ENCODE measurements at regions not wholly inside any gene's neighbourhood (a gene's known extent, or its start where the extent isn't known, plus 50 kb on each side); places are given as distances from the start of the nearest gene placed in this dataset.

DNA sequence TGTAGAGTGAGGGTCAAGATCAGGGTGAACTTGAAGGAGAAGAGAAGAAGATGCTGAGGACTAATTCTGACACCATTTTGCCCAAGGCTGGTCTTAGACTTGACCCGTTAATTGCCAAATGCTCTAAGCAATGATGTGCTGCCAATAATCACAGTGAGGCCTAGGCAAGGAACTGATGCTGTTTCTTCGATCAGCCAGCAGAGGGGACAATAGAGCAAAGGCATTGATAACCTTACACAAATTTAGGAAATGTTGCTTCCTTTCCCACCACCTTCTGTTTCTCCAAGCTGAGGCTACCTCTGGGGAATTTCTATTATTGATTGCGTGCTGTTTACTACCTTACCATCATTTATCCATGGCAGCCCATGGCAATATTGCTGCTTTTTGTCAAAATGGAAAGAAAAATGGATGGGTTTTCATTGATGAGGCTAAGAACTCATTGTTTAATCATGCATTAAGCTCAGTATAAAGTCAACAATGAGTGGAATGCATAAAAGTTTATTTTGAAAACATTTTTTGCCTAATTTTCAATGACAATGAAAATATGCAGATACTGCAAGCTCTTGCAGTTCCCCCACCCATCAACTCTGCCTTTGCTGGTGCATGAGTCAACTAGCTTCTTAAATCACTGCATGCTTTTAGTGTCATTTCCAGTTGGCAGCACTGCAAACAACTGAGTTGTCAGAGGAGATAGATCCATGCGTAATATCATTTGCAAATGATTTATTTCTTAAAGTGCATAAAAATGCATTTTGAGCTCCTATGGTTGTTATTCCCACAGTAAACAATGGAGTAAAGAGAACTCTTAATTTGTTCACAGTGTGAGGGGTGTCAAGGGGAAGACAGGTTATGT, 116.4 kb upstream of the NYAP2 start:
- Histone ChIP-seq H3K4me3 (replicated peaks in 1 of 3; ENCODE audit: insufficient read depth in 1 of 3, low read depth in 2 of 3, low read length in 3 of 3) (no peak overlapping the region), H3K9ac (ENCODE audit: insufficient read depth, low read depth, low read length) (no peak overlapping the region), H3K36me3 (replicated peaks in 1 of 2; ENCODE audit: control insufficient read depth in 1 of 2, insufficient read depth in 2 of 2, low read length in 2 of 2) (no peaks in the 10 kb centered on the region), H4K20me1 (ENCODE audit: insufficient read depth, low read length) (no peaks in the 10 kb centered on the region), H3K79me2 (ENCODE audit: insufficient read depth, low read length) (no peaks in the 10 kb centered on the region), H3K27me3 (ENCODE audit: control insufficient read depth in 1 of 2, insufficient read depth in 2 of 2, low read length in 2 of 2) (no peaks in the 10 kb centered on the region), H3K4me2 (ENCODE audit: low read depth, low read length) (no peak overlapping the region), H3K4me1 (ENCODE audit: insufficient read depth, low read length) (no peaks in the 10 kb centered on the region), H3K9me3 (ENCODE audit: low read length) (0 out of 2 replicates have a peak, but pooled peaks cover 5% of the 10 kb centered on the region), H2AFZ (ENCODE audit: low read length) (no peak overlapping the region), H3K27ac (ENCODE audit: extremely low read length, insufficient read depth, low read length) (no peak overlapping the region)
- FAIRE-seq (peak; percentile 80), ATAC-seq (peak; percentile 75), DNase-seq (ENCODE audit: low spot score) (peak; percentile 16)
- ChIA-PET POLR2A (no interaction called here), CTCF (ENCODE audit: low intra/inter-chr PET ratio, low total read pairs) (interaction anchor here (2.9 kb wide), 1 partner anchor 376 kb away, joined by 52 read pairs; no protein-coding TSS in a partner anchor)
- BruUV-seq (replicated peaks) = no TSS peak
- 21% methylated on average over 4 of the region's 4 CpGs for WGBS (ENCODE audit: low lambda C conversion rate)
- in situ Hi-C loops (cut with HindIII; ENCODE audit: extremely low pct_ligation_motif_present, low pct_unique_long_range_greater_than_20kb) = loop anchor here (5.0 kb wide), 1 partner anchor 379 kb away; no protein-coding TSS in a partner anchor
- TF ChIP-seq RAD21 (CRISPR knock-in tag; IDR thresholded peaks at IDR 0.05) (peak; percentile 11; the same call in 1 of the 2 replicates), ZFX (CRISPR knock-in tag; IDR thresholded peaks at IDR 0.05; ENCODE audit: low read depth) (0 out of 2 replicates have a peak, but pooled peaks have one; percentile 24), TBX2 (CRISPR knock-in tag; IDR thresholded peaks at IDR 0.05; ENCODE audit: borderline replicate concordance) (no peak), ZBTB3 (CRISPR knock-in tag; IDR thresholded peaks at IDR 0.05; ENCODE audit: borderline replicate concordance, low read depth) (no peak), STAG1 (CRISPR knock-in tag; IDR thresholded peaks at IDR 0.05) (peak; percentile 59), SMC3 (IDR thresholded peaks at IDR 0.05; ENCODE audit: low read length) (peak; percentile 82), HES4 (CRISPR knock-in tag; IDR thresholded peaks at IDR 0.05; ENCODE audit: borderline replicate concordance) (no peak)
- TF ChIP-seq, protein P1, sequence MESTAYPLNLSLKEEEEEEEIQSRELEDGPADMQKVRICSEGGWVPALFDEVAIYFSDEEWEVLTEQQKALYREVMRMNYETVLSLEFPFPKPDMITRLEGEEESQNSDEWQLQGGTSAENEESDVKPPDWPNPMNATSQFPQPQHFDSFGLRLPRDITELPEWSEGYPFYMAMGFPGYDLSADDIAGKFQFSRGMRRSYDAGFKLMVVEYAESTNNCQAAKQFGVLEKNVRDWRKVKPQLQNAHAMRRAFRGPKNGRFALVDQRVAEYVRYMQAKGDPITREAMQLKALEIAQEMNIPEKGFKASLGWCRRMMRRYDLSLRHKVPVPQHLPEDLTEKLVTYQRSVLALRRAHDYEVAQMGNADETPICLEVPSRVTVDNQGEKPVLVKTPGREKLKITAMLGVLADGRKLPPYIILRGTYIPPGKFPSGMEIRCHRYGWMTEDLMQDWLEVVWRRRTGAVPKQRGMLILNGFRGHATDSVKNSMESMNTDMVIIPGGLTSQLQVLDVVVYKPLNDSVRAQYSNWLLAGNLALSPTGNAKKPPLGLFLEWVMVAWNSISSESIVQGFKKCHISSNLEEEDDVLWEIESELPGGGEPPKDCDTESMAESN (CRISPR knock-in tag; conservative IDR thresholded peaks at IDR 0.05) = no peak
- TF ChIP-seq, protein P2, sequence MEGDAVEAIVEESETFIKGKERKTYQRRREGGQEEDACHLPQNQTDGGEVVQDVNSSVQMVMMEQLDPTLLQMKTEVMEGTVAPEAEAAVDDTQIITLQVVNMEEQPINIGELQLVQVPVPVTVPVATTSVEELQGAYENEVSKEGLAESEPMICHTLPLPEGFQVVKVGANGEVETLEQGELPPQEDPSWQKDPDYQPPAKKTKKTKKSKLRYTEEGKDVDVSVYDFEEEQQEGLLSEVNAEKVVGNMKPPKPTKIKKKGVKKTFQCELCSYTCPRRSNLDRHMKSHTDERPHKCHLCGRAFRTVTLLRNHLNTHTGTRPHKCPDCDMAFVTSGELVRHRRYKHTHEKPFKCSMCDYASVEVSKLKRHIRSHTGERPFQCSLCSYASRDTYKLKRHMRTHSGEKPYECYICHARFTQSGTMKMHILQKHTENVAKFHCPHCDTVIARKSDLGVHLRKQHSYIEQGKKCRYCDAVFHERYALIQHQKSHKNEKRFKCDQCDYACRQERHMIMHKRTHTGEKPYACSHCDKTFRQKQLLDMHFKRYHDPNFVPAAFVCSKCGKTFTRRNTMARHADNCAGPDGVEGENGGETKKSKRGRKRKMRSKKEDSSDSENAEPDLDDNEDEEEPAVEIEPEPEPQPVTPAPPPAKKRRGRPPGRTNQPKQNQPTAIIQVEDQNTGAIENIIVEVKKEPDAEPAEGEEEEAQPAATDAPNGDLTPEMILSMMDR (CRISPR knock-in tag; IDR thresholded peaks at IDR 0.05) = peak; percentile 64
- TF ChIP-seq, protein P3, sequence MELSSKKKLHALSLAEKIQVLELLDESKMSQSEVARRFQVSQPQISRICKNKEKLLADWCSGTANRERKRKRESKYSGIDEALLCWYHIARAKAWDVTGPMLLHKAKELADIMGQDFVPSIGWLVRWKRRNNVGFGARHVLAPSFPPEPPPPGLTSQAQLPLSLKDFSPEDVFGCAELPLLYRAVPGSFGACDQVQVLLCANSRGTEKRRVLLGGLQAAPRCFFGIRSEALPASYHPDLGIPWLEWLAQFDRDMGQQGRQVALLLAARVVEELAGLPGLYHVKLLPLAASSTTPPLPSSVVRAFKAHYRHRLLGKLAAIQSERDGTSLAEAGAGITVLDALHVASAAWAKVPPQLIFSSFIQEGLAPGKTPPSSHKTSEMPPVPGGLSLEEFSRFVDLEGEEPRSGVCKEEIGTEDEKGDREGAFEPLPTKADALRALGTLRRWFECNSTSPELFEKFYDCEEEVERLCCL (CRISPR knock-in tag; IDR thresholded peaks at IDR 0.05; ENCODE audit: borderline replicate concordance) = no peak
- TF ChIP-seq, protein P4, sequence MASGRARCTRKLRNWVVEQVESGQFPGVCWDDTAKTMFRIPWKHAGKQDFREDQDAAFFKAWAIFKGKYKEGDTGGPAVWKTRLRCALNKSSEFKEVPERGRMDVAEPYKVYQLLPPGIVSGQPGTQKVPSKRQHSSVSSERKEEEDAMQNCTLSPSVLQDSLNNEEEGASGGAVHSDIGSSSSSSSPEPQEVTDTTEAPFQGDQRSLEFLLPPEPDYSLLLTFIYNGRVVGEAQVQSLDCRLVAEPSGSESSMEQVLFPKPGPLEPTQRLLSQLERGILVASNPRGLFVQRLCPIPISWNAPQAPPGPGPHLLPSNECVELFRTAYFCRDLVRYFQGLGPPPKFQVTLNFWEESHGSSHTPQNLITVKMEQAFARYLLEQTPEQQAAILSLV (CRISPR knock-in tag; IDR thresholded peaks at IDR 0.05; ENCODE audit: borderline replicate concordance) = no peak
- intact Hi-C loops (cut with micrococcal nuclease; ENCODE audit: unreplicated experiment) = loop anchor here (1.0 kb wide), 1 partner anchor 273 kb away; no protein-coding TSS in a partner anchor
